Parathyroid adenoma (tissue), 2 donors: ENCODE measurements at regions not wholly inside any gene's neighbourhood (a gene's known extent, or its start where the extent isn't known, plus 50 kb on each side); places are given as distances from the start of the nearest gene placed in this dataset.

Source experiments
- H2AFZ ChIP-seq: fragments of 300-600 bp; sonication (generic); one replicate; pipeline ENCODE4 v1.7.0; 2017; ENCODE audit warnings: antibody characterized with exemption, mild to moderate bottlenecking
- H3K27ac ChIP-seq: fragments of 300-600 bp; sonication (generic); one replicate; pipeline ENCODE4 v1.7.0; 2017
- H3K27me3 ChIP-seq: fragments of 300-600 bp; sonication (generic); one replicate; pipeline ENCODE4 v1.7.0; 2017; ENCODE audit warnings: low read length; ENCODE audit not compliant: control insufficient read depth, insufficient read depth
- H3K36me3 ChIP-seq: fragments of 300-600 bp; sonication (generic); one replicate; pipeline ENCODE4 v1.7.0; 2017; ENCODE audit warnings: low read length; ENCODE audit not compliant: control insufficient read depth, insufficient read depth
- H3K4me1 ChIP-seq: fragments of 300-600 bp; sonication (generic); one replicate; pipeline ENCODE4 v1.7.0; 2017; ENCODE audit warnings: control low read depth
- H3K4me2 ChIP-seq: fragments of 300-600 bp; sonication (generic); one replicate; pipeline ENCODE4 v1.7.0; 2017; ENCODE audit warnings: low read length
- H3K4me3 ChIP-seq: fragments of 300-600 bp; sonication (generic); one replicate; pipeline ENCODE4 v1.7.0; 2017; ENCODE audit warnings: low read depth, low read length
- H3K79me2 ChIP-seq: fragments of 300-600 bp; sonication (generic); one replicate; pipeline ENCODE4 v1.7.0; 2017; ENCODE audit warnings: control low read depth
- H3K9ac ChIP-seq: fragments of 300-600 bp; sonication (generic); one replicate; pipeline ENCODE4 v1.7.0; 2017; ENCODE audit warnings: mild to moderate bottlenecking
- H3K9me3 ChIP-seq: fragments of 300-600 bp; sonication (generic); one replicate; pipeline ENCODE4 v1.7.0; 2017; ENCODE audit warnings: low read length; ENCODE audit not compliant: control insufficient read depth
- CTCF ChIP-seq: fragments of 300-600 bp; sonication (generic); IDR thresholded peaks from one replicate; pipeline ENCODE4 v1.7.0; 2017; ENCODE audit warnings: antibody characterized with exemption, mild to moderate bottlenecking
- donor health status: primary hyperparathyroidism.

DNA sequence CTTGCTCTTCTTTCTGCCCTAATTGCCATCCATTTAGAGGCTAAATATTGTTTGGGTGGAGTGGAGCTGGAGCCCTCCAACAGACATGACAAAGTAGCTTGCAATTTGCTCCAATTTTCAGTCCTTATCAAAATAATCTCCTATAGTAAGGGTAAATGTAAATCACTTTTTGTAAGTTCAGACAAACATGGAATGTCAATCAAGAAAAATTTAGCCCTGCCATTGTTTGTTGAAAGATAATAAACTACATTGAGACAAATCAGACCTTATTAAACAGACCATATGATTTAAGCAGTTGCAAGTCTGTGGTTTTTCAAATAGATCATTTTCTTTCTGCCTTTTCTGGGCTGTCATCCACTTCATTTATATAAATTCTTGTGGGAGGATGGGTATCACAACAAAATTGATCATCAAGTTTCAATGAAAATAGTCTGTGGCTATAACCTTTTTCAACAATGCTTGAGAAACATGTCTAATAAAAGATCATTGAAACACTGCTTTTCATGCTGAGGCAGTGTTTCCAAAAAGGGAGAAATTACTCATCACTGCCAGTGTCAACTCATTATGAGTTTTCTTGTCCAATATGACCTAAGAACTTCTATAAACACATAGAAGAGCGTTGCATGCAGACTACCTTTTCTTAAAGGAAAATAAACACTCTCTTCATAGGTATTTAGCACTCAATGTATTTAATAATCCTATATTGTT lies 1152.0 kb upstream of the B3GALT2 start:
- no peak for TF ChIP-seq CTCF
- H3K27me3 ChIP-seq = no peaks in the 10 kb centered on the region
- no peak overlapping the region for H3K9ac ChIP-seq
- no peak overlapping the region for H3K4me3 ChIP-seq
- H2AFZ ChIP-seq = no peak overlapping the region
- H3K27ac ChIP-seq = no peak overlapping the region
- no peak overlapping the region for H3K4me2 ChIP-seq
- no peaks in the 10 kb centered on the region for H3K36me3 ChIP-seq
- no peaks in the 10 kb centered on the region for H3K4me1 ChIP-seq
- no peaks in the 10 kb centered on the region for H3K9me3 ChIP-seq
- H3K79me2 ChIP-seq = no peaks in the 10 kb centered on the region

GRCh38 chr1:194333240-194333639 lies 1146.8 kb upstream of the B3GALT2 start:
- no peak for TF ChIP-seq CTCF
- Histone ChIP-seq H3K4me1 (no peaks in the 10 kb centered on the region), H3K27me3 (no peaks in the 10 kb centered on the region), H3K4me2 (no peak overlapping the region), H3K4me3 (no peak overlapping the region), H3K27ac (no peak overlapping the region), H2AFZ (no peak overlapping the region), H3K9me3 (no peaks in the 10 kb centered on the region), H3K9ac (no peak overlapping the region), H3K36me3 (no peaks in the 10 kb centered on the region), H3K79me2 (no peaks in the 10 kb centered on the region)

DNA sequence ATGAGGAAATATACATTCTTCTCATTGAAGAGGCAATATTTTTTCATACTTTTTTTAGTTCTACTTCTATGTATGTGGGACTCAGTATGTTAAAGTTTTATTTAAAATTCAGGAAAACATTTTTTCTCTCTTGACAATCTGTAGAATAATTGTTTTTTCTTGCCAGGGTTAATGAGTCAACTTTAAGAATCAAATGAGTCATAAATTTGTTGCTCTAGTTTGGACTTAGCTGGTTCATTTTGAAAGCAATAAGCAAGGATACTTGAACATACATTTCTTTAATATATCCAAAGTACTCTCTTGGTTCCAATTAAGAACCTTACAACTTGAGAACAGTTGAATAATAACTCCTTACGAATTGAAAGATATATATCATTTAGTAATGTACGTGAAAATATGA lies 1145.3 kb upstream of the B3GALT2 start:
- Histone ChIP-seq H2AFZ (no peak overlapping the region), H3K9me3 (no peaks in the 10 kb centered on the region), H3K4me1 (no peaks in the 10 kb centered on the region), H3K9ac (no peak overlapping the region), H3K27ac (no peak overlapping the region), H3K4me3 (no peak overlapping the region), H3K79me2 (no peaks in the 10 kb centered on the region), H3K4me2 (no peak overlapping the region), H3K27me3 (no peaks in the 10 kb centered on the region), H3K36me3 (no peaks in the 10 kb centered on the region)
- TF ChIP-seq CTCF = no peak

- no peak for TF ChIP-seq CTCF
- Histone ChIP-seq H3K9me3 (no peaks in the 10 kb centered on the region), H3K79me2 (no peaks in the 10 kb centered on the region), H3K27me3 (no peaks in the 10 kb centered on the region), H3K36me3 (no peaks in the 10 kb centered on the region), H3K4me2 (no peak overlapping the region), H3K4me3 (no peak overlapping the region), H2AFZ (no peak overlapping the region), H3K27ac (no peak overlapping the region), H3K9ac (no peak overlapping the region), H3K4me1 (no peaks in the 10 kb centered on the region)
Observed at GRCh38 chr1:194322751-194323150, 1136.3 kb upstream of the B3GALT2 start.

DNA sequence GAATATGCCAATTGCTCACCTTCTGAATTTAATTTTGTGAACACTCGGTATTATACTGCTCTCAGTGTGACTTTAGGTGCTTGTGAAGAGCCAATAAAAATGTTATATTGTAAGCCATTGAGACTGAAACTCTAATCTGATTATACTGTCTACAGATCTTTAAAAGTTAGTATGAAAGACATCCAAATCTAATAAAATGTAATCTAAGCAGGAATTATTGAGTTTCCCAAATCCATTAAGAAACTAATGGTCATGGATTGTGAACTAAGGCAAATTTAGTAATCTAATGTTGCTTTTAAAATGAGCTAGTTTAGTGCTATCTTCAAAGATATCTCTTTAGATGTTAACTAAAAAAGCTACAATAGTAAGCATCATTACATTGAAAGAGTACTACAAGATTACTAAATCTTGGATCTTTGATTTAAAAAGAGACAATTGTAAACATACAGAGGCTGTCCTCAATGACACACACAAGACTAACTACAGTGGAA lies 1132.4 kb upstream of the B3GALT2 start:
- no peak overlapping the region for H3K4me3 ChIP-seq
- H3K9ac ChIP-seq = no peak overlapping the region
- no peak overlapping the region for H2AFZ ChIP-seq
- H3K9me3 ChIP-seq = no peaks in the 10 kb centered on the region
- no peak overlapping the region for H3K27ac ChIP-seq
- H3K79me2 ChIP-seq = no peaks in the 10 kb centered on the region
- no peak for TF ChIP-seq CTCF
- H3K4me2 ChIP-seq = no peak overlapping the region
- H3K4me1 ChIP-seq = no peaks in the 10 kb centered on the region
- H3K36me3 ChIP-seq = no peaks in the 10 kb centered on the region
- no peaks in the 10 kb centered on the region for H3K27me3 ChIP-seq
